ENCODE measurements at regions not wholly inside any gene's neighbourhood (a gene's known extent, or its start where the extent isn't known, plus 50 kb on each side); places are given as distances from the start of the nearest gene placed in this dataset.

- peak; percentile 30 for DNase-seq (ENCODE audit: low read depth)
Observed at GRCh38 chr4:12852338-12853307, 631.5 kb downstream of the RAB28 start.

- no peak for DNase-seq (ENCODE audit: low read depth)
Observed at GRCh38 chr4:12846368-12846767, 637.8 kb downstream of the RAB28 start.

- no peak for DNase-seq (ENCODE audit: low read depth)
Observed at GRCh38 chr4:12844141-12844540, 640.0 kb downstream of the RAB28 start.

- no peak for DNase-seq (ENCODE audit: low read depth)
Observed at GRCh38 chr4:12827966-12828365, 656.2 kb downstream of the RAB28 start.

GRCh38 chr4:12791536-12791935 lies 692.6 kb downstream of the RAB28 start:
- no peak for DNase-seq (ENCODE audit: low read depth)

GRCh38 chr4:12787261-12787660 lies 696.9 kb downstream of the RAB28 start:
- no peak for DNase-seq (ENCODE audit: low read depth)

GRCh38 chr4:12778706-12779105 lies 705.4 kb downstream of the RAB28 start:
- no peak for DNase-seq (ENCODE audit: low read depth)

GRCh38 chr4:12778191-12778590 lies 705.9 kb downstream of the RAB28 start:
- DNase-seq (ENCODE audit: low read depth), result no peak

- no peak for DNase-seq (ENCODE audit: low read depth)
Observed at GRCh38 chr4:12770351-12770750, 713.8 kb downstream of the RAB28 start.

GRCh38 chr4:12761694-12762093 lies 722.4 kb downstream of the RAB28 start:
- DNase-seq (ENCODE audit: low read depth), result no peak

GRCh38 chr4:12747154-12747553 lies 737.0 kb downstream of the RAB28 start:
- no peak for DNase-seq (ENCODE audit: low read depth)

GRCh38 chr4:12746221-12746620 lies 737.9 kb downstream of the RAB28 start:
- DNase-seq (ENCODE audit: low read depth), result no peak

- no peak for DNase-seq (ENCODE audit: low read depth)
Observed at GRCh38 chr4:12734586-12734985, 749.6 kb downstream of the RAB28 start.

- DNase-seq (ENCODE audit: low read depth), result no peak
Observed at GRCh38 chr4:12729384-12729783, 754.8 kb downstream of the RAB28 start.

GRCh38 chr4:12724510-12724909 lies 759.6 kb downstream of the RAB28 start:
- DNase-seq (ENCODE audit: low read depth), result no peak

- no peak for DNase-seq (ENCODE audit: low read depth)
Observed at GRCh38 chr4:12723849-12724447, 760.2 kb downstream of the RAB28 start.

GRCh38 chr4:12716896-12717295 lies 767.2 kb downstream of the RAB28 start:
- no peak for DNase-seq (ENCODE audit: low read depth)

GRCh38 chr4:12712648-12713339 lies 771.3 kb downstream of the RAB28 start:
- no peak for DNase-seq (ENCODE audit: low read depth)

GRCh38 chr4:12707381-12708175 lies 776.6 kb downstream of the RAB28 start:
- no peak for DNase-seq (ENCODE audit: low read depth)

GRCh38 chr4:12703036-12703435 lies 781.1 kb downstream of the RAB28 start:
- DNase-seq (ENCODE audit: low read depth), result no peak

- DNase-seq (ENCODE audit: low read depth), result no peak
Observed at GRCh38 chr4:12701384-12701783, 782.8 kb downstream of the RAB28 start.

- DNase-seq (ENCODE audit: low read depth), result no peak
Observed at GRCh38 chr4:12697970-12698369, 786.2 kb downstream of the RAB28 start.
